HCT116 (cell line): ENCODE measurements at regions not wholly inside any gene's neighbourhood (a gene's known extent, or its start where the extent isn't known, plus 50 kb on each side); places are given as distances from the start of the nearest gene placed in this dataset.

Experiments
- ATAC-seq: fragments of 200-7000 bp; cut with Tn5 transposase; 2 replicates; pipeline ENCODE4 v1.9.1; 2020; ENCODE audit warnings: mild to moderate bottlenecking, moderate library complexity
- BruUV-seq: library from RNA; stranded (reverse); fragments of 400-500 nt; replicated peaks from 2 replicates; lab custom pipeline; 2021; lab: Mats Ljungman, UMichigan
- CTCF ChIA-PET: fragments of 300-600 bp; sonication (Branson Sonifier 250); formaldehyde crosslinking; loops from one replicate; lab custom pipeline; 2021; ENCODE audit warnings: antibody characterized with exemption; lab: Charles Lee
- POLR2A ChIA-PET: fragments of 300-600, 350-600 bp; sonication (Branson Sonifier 250); formaldehyde crosslinking; loops from one replicate; lab custom pipeline; 2021; ENCODE audit warnings: antibody characterized with exemption; lab: Charles Lee
- RAD21 ChIA-PET, 2 experiments: fragments of 300-600 bp; sonication (Branson Sonifier 250); formaldehyde crosslinking; loops; one replicate each; lab custom pipeline; 2023; ENCODE audit warnings: low total read pairs in 2 of 2; ENCODE audit not compliant: uncharacterized antibody in 2 of 2, unreplicated experiment in 2 of 2, low non-redundant PET in 1 of 2; lab: Charles Lee
- DNase-seq: peaks from one replicate; pipeline ENCODE4 v3.0.0-alpha.2; 2010; ENCODE audit warnings: low read depth, low spot score
- H2AFZ ChIP-seq: fragments of 200-600 bp; shearing (Covaris generic), sonication (generic); 2 replicates; pipeline ENCODE4 v1.6.1; 2017; ENCODE audit warnings: low read depth, mixed run types, mixed read lengths, antibody characterized with exemption, low read length; ENCODE audit not compliant: poor library complexity, severe bottlenecking
- H3K27ac ChIP-seq: 2 replicates; pipeline ENCODE4 v1.5.1; 2012; ENCODE audit warnings: low read depth, low read length
- H3K27me3 ChIP-seq: fragments of 200-600 bp; sonication (generic); 2 replicates; pipeline ENCODE4 v1.6.1; 2016; ENCODE audit warnings: mixed run types, low read length, mixed read lengths; ENCODE audit not compliant: insufficient read depth
- H3K36me3 ChIP-seq, 2 experiments: fragments of 200-500 bp in 1 of 2; fragments of 200-600 bp in 1 of 2; sonication (Bioruptor generic) in 1 of 2; sonication (generic) in 1 of 2; 2 replicates each; pipeline versions ENCODE4 v1.5.1 to v1.6.1; 2014 to 2016; ENCODE audit warnings: low read length in 2 of 2, inconsistent platforms in 1 of 2, mixed read lengths in 1 of 2, mixed run types in 1 of 2; ENCODE audit not compliant: insufficient read depth in 2 of 2, control insufficient read depth in 1 of 2
- H3K4me1 ChIP-seq, 2 experiments: fragments of 200-600 bp in 1 of 2; sonication (generic) in 1 of 2; 2 replicates each; pipeline versions ENCODE4 v1.5.1 to v1.6.1; 2012 to 2017; ENCODE audit warnings: low read length in 2 of 2, inconsistent platforms in 1 of 2, mild to moderate bottlenecking in 1 of 2, mixed read lengths in 1 of 2, mixed run types in 1 of 2, moderate library complexity in 1 of 2; ENCODE audit not compliant: insufficient read depth in 2 of 2, control insufficient read depth in 1 of 2
- H3K4me2 ChIP-seq: fragments of 200-600 bp; sonication (generic); 2 replicates; pipeline ENCODE4 v1.6.1; 2017; ENCODE audit warnings: mixed run types, low read length, mixed read lengths
- H3K4me3 ChIP-seq, 2 experiments: fragments of 200-600 bp in 1 of 2; sonication (generic) in 1 of 2; replicated peaks in 1 of 2; 2 replicates each; pipeline ENCODE4 v1.5.1; 2011 to 2016; ENCODE audit warnings: low read length in 2 of 2, control low read depth in 1 of 2, low read depth in 1 of 2, mild to moderate bottlenecking in 1 of 2, mixed read lengths in 1 of 2, mixed run types in 1 of 2
- H3K79me2 ChIP-seq: fragments of 200-600 bp; sonication (generic); 2 replicates; pipeline ENCODE4 v1.6.1; 2017; ENCODE audit warnings: mild to moderate bottlenecking, mixed run types, low read length, moderate library complexity, mixed read lengths; ENCODE audit not compliant: insufficient read depth
- H3K9ac ChIP-seq: fragments of 200-600 bp; sonication (generic); 2 replicates; pipeline ENCODE4 v1.6.1; 2016; ENCODE audit warnings: low read length, mixed read lengths
- H3K9me2 ChIP-seq: fragments of 200-600 bp; sonication (generic), shearing (Covaris generic); 2 replicates; pipeline ENCODE4 v1.6.1; 2017; ENCODE audit warnings: mixed run types, mild to moderate bottlenecking, moderate library complexity; ENCODE audit not compliant: insufficient read depth
- H3K9me3 ChIP-seq, 2 experiments: fragments of 200-500 bp in 1 of 2; fragments of 200-600 bp in 1 of 2; sonication (Bioruptor generic) in 1 of 2; sonication (generic) in 1 of 2; 2 replicates each; pipeline ENCODE4 v1.6.1; 2014 to 2017; ENCODE audit warnings: low read length in 2 of 2, mixed read lengths in 2 of 2, inconsistent platforms in 1 of 2, low read depth in 1 of 2, mild to moderate bottlenecking in 1 of 2, mixed run types in 1 of 2, moderate library complexity in 1 of 2; ENCODE audit not compliant: control insufficient read depth in 1 of 2, insufficient read depth in 1 of 2
- H4K20me1 ChIP-seq: fragments of 200-600 bp; sonication (generic), shearing (Covaris generic); 2 replicates; pipeline ENCODE4 v1.6.1; 2017; ENCODE audit warnings: mixed run types, mild to moderate bottlenecking, moderate library complexity; ENCODE audit not compliant: insufficient read depth
- CBX3 ChIP-seq: IDR thresholded peaks from 2 replicates; pipeline ENCODE4 v1.6.1; 2012; ENCODE audit warnings: low read depth
- CEBPB ChIP-seq: IDR thresholded peaks from 2 replicates; pipeline ENCODE4 v1.6.1; 2012; ENCODE audit warnings: low read depth
- EZH2 ChIP-seq: fragments of 200-600 bp; sonication (generic); IDR thresholded peaks from 2 replicates; pipeline ENCODE4 v1.6.1; 2017; ENCODE audit warnings: antibody characterized with exemption, mixed run types
- EZH2phosphoT487 ChIP-seq: fragments of 200-600 bp; IDR thresholded peaks from 2 replicates; pipeline ENCODE4 v1.6.1; 2018; ENCODE audit warnings: antibody characterized with exemption, borderline replicate concordance
- FOSL1 ChIP-seq: IDR thresholded peaks from 2 replicates; pipeline ENCODE4 v1.6.1; 2012; ENCODE audit warnings: low read depth
- JUND ChIP-seq: IDR thresholded peaks from 2 replicates; pipeline ENCODE4 v1.6.1; 2012
- POLR2AphosphoS5 ChIP-seq: IDR thresholded peaks from 2 replicates; pipeline ENCODE4 v1.6.1; 2011; ENCODE audit warnings: mild to moderate bottlenecking, low read depth, low read length, moderate library complexity
- RAD21 ChIP-seq: IDR thresholded peaks from 2 replicates; pipeline ENCODE4 v1.6.1; 2012; ENCODE audit warnings: low read depth, mild to moderate bottlenecking
- SIN3A ChIP-seq: IDR thresholded peaks from 2 replicates; pipeline ENCODE4 v1.6.1; 2012; ENCODE audit warnings: low read depth
- SP1 ChIP-seq: IDR thresholded peaks from 2 replicates; pipeline ENCODE4 v1.6.1; 2012; ENCODE audit warnings: low read depth
- SRF ChIP-seq: IDR thresholded peaks from 2 replicates; pipeline ENCODE4 v1.6.1; 2012; ENCODE audit warnings: low read depth
- ZBTB33 ChIP-seq: IDR thresholded peaks from 2 replicates; pipeline ENCODE4 v1.6.1; 2011; ENCODE audit warnings: mild to moderate bottlenecking, low read length, moderate library complexity; ENCODE audit not compliant: insufficient replicate concordance; ENCODE audit errors: extremely low read depth
- ZFX ChIP-seq: fragments of 450-650 bp; IDR thresholded peaks from 2 replicates; pipeline ENCODE4 v1.6.1; 2017
- ZNF274 ChIP-seq: fragments of 200-500 bp; sonication (Bioruptor generic); IDR thresholded peaks from 2 replicates; pipeline ENCODE4 v1.6.1; 2014; ENCODE audit warnings: mild to moderate bottlenecking, low read depth, low read length, inconsistent platforms
- intact Hi-C: fragments of 100-400 bp; cut with micrococcal nuclease; formaldehyde crosslinking; loops from 2 replicates; pipeline ENCODE4 v1.10.0; 2022
- TF ChIP-seq, protein P1 (sequence below): IDR thresholded peaks from 2 replicates; pipeline ENCODE4 v1.6.1; 2012
- TF ChIP-seq, protein P2 (sequence below), 3 experiments: fragments of 200-600 bp in 1 of 3; sonication (generic) in 1 of 3; IDR thresholded peaks in 2 of 3; conservative IDR thresholded peaks in 1 of 3; 2 replicates each; pipeline ENCODE4 v1.5.1; 2012 to 2017; ENCODE audit warnings: low read depth in 2 of 3, low read length in 2 of 3, antibody characterized with exemption in 1 of 3, borderline replicate concordance in 1 of 3, control low read depth in 1 of 3, mild to moderate bottlenecking in 1 of 3, mixed read lengths in 1 of 3, mixed run types in 1 of 3, moderate library complexity in 1 of 3; ENCODE audit not compliant: insufficient read depth in 1 of 3

DNA sequence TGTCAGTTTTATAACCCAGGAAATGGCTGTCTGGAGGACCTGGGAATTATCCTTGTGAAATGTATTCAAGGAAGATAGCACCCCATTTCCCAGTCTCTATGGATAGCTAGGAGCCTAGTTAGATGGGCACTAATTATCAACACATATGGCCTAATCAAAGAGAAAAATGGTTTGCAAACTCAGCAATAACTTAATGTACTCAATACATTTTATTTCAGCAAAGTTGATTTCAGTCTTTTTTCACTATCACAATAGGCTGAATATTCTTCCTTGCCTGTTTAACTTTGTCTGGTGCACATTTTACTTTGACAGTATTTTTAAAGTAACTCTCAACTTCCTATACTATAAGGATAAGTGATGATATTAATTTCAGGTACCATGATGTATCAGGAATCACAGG lies 756.3 kb downstream of the CCDC85A start:
- no peaks in the 10 kb centered on the region for H3K27me3 ChIP-seq
- H3K9me2 ChIP-seq = no peaks in the 10 kb centered on the region
- TF ChIP-seq JUND (no peak), CEBPB (no peak), SP1 (no peak), SRF (no peak), CBX3 (no peak), ZNF274 (no peak), ZBTB33 (no peak), EZH2 (no peak), RAD21 (no peak)
- TF ChIP-seq, protein P1, sequence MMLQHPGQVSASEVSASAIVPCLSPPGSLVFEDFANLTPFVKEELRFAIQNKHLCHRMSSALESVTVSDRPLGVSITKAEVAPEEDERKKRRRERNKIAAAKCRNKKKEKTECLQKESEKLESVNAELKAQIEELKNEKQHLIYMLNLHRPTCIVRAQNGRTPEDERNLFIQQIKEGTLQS = no peak
- ATAC-seq = no peak
- BruUV-seq = no TSS peak
- ChIA-PET CTCF (no interaction called here), POLR2A (no interaction called here), RAD21 (no interaction called here)
- H4K20me1 ChIP-seq = no peaks in the 10 kb centered on the region
- DNase-seq = no peak
- H3K9ac ChIP-seq = no peak overlapping the region
- no peak overlapping the region for H2AFZ ChIP-seq
- H3K4me3 ChIP-seq = no peak overlapping the region
- no peaks in the 10 kb centered on the region for H3K79me2 ChIP-seq
- intact Hi-C loops = no loop called here
- H3K4me2 ChIP-seq = no peak overlapping the region
- H3K27ac ChIP-seq = no peak overlapping the region
- no peaks in the 10 kb centered on the region for H3K4me1 ChIP-seq
- no peaks in the 10 kb centered on the region for H3K36me3 ChIP-seq
- H3K9me3 ChIP-seq = no peaks in the 10 kb centered on the region

GRCh38 chr2:56952871-56953270 lies 769.1 kb downstream of the CCDC85A start:
- intact Hi-C loops = no loop called here

More at GRCh38 chr2:56952871-56953270, 769.1 kb downstream of the CCDC85A start:
- Histone ChIP-seq H3K4me1 (no peaks in the 10 kb centered on the region), H3K27ac (no peak overlapping the region), H3K9me3 (peaks cover 0 to 6% of the 10 kb centered on the region in 2 experiments; a peak in 1 of 4 replicates), H3K9me2 (no peaks in the 10 kb centered on the region), H2AFZ (no peak overlapping the region), H3K79me2 (no peaks in the 10 kb centered on the region), H3K27me3 (no peaks in the 10 kb centered on the region), H3K9ac (no peak overlapping the region), H3K36me3 (no peaks in the 10 kb centered on the region), H3K4me2 (no peak overlapping the region), H4K20me1 (no peaks in the 10 kb centered on the region), H3K4me3 (no peak overlapping the region)
- ATAC-seq (no peak), DNase-seq (no peak)
- TF ChIP-seq JUND = no peak
- no peak for TF ChIP-seq ZBTB33
- TF ChIP-seq ZFX = no peak
- no peak for TF ChIP-seq RAD21
- TF ChIP-seq, protein P2, sequence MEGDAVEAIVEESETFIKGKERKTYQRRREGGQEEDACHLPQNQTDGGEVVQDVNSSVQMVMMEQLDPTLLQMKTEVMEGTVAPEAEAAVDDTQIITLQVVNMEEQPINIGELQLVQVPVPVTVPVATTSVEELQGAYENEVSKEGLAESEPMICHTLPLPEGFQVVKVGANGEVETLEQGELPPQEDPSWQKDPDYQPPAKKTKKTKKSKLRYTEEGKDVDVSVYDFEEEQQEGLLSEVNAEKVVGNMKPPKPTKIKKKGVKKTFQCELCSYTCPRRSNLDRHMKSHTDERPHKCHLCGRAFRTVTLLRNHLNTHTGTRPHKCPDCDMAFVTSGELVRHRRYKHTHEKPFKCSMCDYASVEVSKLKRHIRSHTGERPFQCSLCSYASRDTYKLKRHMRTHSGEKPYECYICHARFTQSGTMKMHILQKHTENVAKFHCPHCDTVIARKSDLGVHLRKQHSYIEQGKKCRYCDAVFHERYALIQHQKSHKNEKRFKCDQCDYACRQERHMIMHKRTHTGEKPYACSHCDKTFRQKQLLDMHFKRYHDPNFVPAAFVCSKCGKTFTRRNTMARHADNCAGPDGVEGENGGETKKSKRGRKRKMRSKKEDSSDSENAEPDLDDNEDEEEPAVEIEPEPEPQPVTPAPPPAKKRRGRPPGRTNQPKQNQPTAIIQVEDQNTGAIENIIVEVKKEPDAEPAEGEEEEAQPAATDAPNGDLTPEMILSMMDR (IDR thresholded peaks at IDR 0.05 in 2 of 3, conservative IDR thresholded peaks at IDR 0.05 in 1 of 3; ENCODE audit: borderline replicate concordance in 1 of 3, insufficient read depth in 1 of 3, low read depth in 2 of 3, low read length in 2 of 3) = no peak
- no peak for TF ChIP-seq EZH2phosphoT487
- TF ChIP-seq FOSL1 = no peak
- TF ChIP-seq SIN3A = no peak
- no peak for TF ChIP-seq POLR2AphosphoS5
- no TSS peak for BruUV-seq
- ChIA-PET RAD21 (no interaction called here), CTCF (no interaction called here), POLR2A (no interaction called here)
